ENCODE measurements at regions not wholly inside any gene's neighbourhood (a gene's known extent, or its start where the extent isn't known, plus 50 kb on each side); places are given as distances from the start of the nearest gene placed in this dataset.

GRCh38 chr9:21579247-21579671, 97.1 kb upstream of the IFNE start:
- no peak overlapping the region for H2AFZ ChIP-seq (ENCODE audit: low read length)
- H3K9ac ChIP-seq (ENCODE audit: insufficient read depth, low read depth, low read length) = no peak overlapping the region
- TF ChIP-seq, protein P1, sequence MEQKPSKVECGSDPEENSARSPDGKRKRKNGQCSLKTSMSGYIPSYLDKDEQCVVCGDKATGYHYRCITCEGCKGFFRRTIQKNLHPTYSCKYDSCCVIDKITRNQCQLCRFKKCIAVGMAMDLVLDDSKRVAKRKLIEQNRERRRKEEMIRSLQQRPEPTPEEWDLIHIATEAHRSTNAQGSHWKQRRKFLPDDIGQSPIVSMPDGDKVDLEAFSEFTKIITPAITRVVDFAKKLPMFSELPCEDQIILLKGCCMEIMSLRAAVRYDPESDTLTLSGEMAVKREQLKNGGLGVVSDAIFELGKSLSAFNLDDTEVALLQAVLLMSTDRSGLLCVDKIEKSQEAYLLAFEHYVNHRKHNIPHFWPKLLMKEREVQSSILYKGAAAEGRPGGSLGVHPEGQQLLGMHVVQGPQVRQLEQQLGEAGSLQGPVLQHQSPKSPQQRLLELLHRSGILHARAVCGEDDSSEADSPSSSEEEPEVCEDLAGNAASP (CRISPR knock-in tag; IDR thresholded peaks at IDR 0.05; ENCODE audit: borderline replicate concordance) = no peak
- TF ChIP-seq SMAD1 (CRISPR knock-in tag; IDR thresholded peaks at IDR 0.05; ENCODE audit: borderline replicate concordance, low read depth) (no peak), JUNB (CRISPR knock-in tag; IDR thresholded peaks at IDR 0.05; ENCODE audit: borderline replicate concordance) (no peak), IKZF5 (CRISPR knock-in tag; IDR thresholded peaks at IDR 0.05) (no peak), TCF7L2 (IDR thresholded peaks at IDR 0.05; ENCODE audit: low read depth, low read length) (no peak), EP300 (IDR thresholded peaks at IDR 0.05; ENCODE audit: low read depth in 2 of 2, low read length in 2 of 2) (no peak), EP300 (CRISPR knock-in tag; IDR thresholded peaks at IDR 0.05; ENCODE audit: borderline replicate concordance) (no peak), NR0B2 (CRISPR knock-in tag; IDR thresholded peaks at IDR 0.05) (no peak), RFX5 (IDR thresholded peaks at IDR 0.05; ENCODE audit: low read depth, low read length) (no peak), ZNF605 (CRISPR knock-in tag; IDR thresholded peaks at IDR 0.05) (no peak), SNAPC2 (CRISPR knock-in tag; IDR thresholded peaks at IDR 0.05) (no peak), ARNT2 (CRISPR knock-in tag; IDR thresholded peaks at IDR 0.05; ENCODE audit: low read depth) (no peak), EED (CRISPR knock-in tag; IDR thresholded peaks at IDR 0.05) (no peak), THAP11 (CRISPR knock-in tag; IDR thresholded peaks at IDR 0.05) (no peak), FOXC1 (CRISPR knock-in tag; IDR thresholded peaks at IDR 0.05; ENCODE audit: borderline replicate concordance) (no peak), YEATS4 (CRISPR knock-in tag; IDR thresholded peaks at IDR 0.05; ENCODE audit: borderline replicate concordance) (no peak), SALL2 (CRISPR knock-in tag; IDR thresholded peaks at IDR 0.05) (no peak), ZNF772 (CRISPR knock-in tag; IDR thresholded peaks at IDR 0.05) (no peak)
- TF ChIP-seq, protein P2, sequence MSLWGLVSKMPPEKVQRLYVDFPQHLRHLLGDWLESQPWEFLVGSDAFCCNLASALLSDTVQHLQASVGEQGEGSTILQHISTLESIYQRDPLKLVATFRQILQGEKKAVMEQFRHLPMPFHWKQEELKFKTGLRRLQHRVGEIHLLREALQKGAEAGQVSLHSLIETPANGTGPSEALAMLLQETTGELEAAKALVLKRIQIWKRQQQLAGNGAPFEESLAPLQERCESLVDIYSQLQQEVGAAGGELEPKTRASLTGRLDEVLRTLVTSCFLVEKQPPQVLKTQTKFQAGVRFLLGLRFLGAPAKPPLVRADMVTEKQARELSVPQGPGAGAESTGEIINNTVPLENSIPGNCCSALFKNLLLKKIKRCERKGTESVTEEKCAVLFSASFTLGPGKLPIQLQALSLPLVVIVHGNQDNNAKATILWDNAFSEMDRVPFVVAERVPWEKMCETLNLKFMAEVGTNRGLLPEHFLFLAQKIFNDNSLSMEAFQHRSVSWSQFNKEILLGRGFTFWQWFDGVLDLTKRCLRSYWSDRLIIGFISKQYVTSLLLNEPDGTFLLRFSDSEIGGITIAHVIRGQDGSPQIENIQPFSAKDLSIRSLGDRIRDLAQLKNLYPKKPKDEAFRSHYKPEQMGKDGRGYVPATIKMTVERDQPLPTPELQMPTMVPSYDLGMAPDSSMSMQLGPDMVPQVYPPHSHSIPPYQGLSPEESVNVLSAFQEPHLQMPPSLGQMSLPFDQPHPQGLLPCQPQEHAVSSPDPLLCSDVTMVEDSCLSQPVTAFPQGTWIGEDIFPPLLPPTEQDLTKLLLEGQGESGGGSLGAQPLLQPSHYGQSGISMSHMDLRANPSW (CRISPR knock-in tag; IDR thresholded peaks at IDR 0.05; ENCODE audit: borderline replicate concordance) = no peak
- H3K27me3 ChIP-seq (ENCODE audit: control insufficient read depth in 1 of 2, insufficient read depth in 2 of 2, low read length in 2 of 2) = no peaks in the 10 kb centered on the region
- CTCF ChIA-PET (ENCODE audit: low intra/inter-chr PET ratio, low total read pairs) = no interaction called here
- DNase-seq (ENCODE audit: low spot score) (no peak), FAIRE-seq (no peak), ATAC-seq (no peak)
- H3K4me1 ChIP-seq (ENCODE audit: insufficient read depth, low read length) = no peaks in the 10 kb centered on the region
- no peak overlapping the region for H3K4me2 ChIP-seq (ENCODE audit: low read depth, low read length)
- no peaks in the 10 kb centered on the region for H3K79me2 ChIP-seq (ENCODE audit: insufficient read depth, low read length)
- in situ Hi-C loops (cut with HindIII; ENCODE audit: extremely low pct_ligation_motif_present, low pct_unique_long_range_greater_than_20kb) (no loop called here), intact Hi-C loops (cut with micrococcal nuclease; ENCODE audit: unreplicated experiment) (no loop called here)
- H3K9me3 ChIP-seq (ENCODE audit: low read length) = no peaks in the 10 kb centered on the region
- H3K4me3 ChIP-seq (replicated peaks in 1 of 3; ENCODE audit: insufficient read depth in 1 of 3, low read depth in 2 of 3, low read length in 3 of 3) = no peak overlapping the region
- no peaks in the 10 kb centered on the region for H3K36me3 ChIP-seq (replicated peaks in 1 of 2; ENCODE audit: control insufficient read depth in 1 of 2, insufficient read depth in 2 of 2, low read length in 2 of 2)
- 3% methylated on average over 4 of the region's 4 CpGs for WGBS (ENCODE audit: low lambda C conversion rate)
- BruUV-seq (replicated peaks) = no TSS peak
- H4K20me1 ChIP-seq (ENCODE audit: insufficient read depth, low read length) = no peaks in the 10 kb centered on the region
- POLR2A ChIA-PET = no interaction called here
- no peak overlapping the region for H3K27ac ChIP-seq (ENCODE audit: extremely low read length, insufficient read depth, low read length)

Data from HepG2 (cell line).